Activated naive CD4-positive, alpha-beta T cell treated with anti-CD3 and anti-CD28 coated beads for 36 hours (primary cell): ENCODE measurements at regions not wholly inside any gene's neighbourhood (a gene's known extent, or its start where the extent isn't known, plus 50 kb on each side); places are given as distances from the start of the nearest gene placed in this dataset.

ENCODE experiments used
- CTCF ChIA-PET: fragments of 350-600 bp; sonication (Branson Sonifier 250); formaldehyde crosslinking; loops from one replicate; lab custom pipeline; 2021; ENCODE audit warnings: antibody characterized with exemption; lab: Charles Lee
- DNase-seq: peaks from one replicate; pipeline ENCODE4 v3.0.0-alpha.2; 2020
- H3K27ac Mint-ChIP-seq: one replicate; pipeline ENCODE4 v1.8.0; 2021; ENCODE audit warnings: mild to moderate bottlenecking, mixed read lengths
- H3K27me3 Mint-ChIP-seq: one replicate; pipeline ENCODE4 v1.8.0; 2021; ENCODE audit warnings: low read depth, mixed read lengths
- H3K36me3 Mint-ChIP-seq: one replicate; pipeline ENCODE4 v1.8.0; 2021; ENCODE audit warnings: low read depth, mixed read lengths
- H3K4me1 Mint-ChIP-seq: one replicate; pipeline ENCODE4 v1.8.0; 2021; ENCODE audit warnings: low read depth, mixed read lengths
- H3K4me3 Mint-ChIP-seq: one replicate; pipeline ENCODE4 v1.8.0; 2021; ENCODE audit warnings: mild to moderate bottlenecking, moderate library complexity, mixed read lengths
- H3K9me3 Mint-ChIP-seq: one replicate; pipeline ENCODE4 v1.8.0; 2021; ENCODE audit warnings: mixed read lengths
- intact Hi-C: fragments of 100-400 bp; cut with micrococcal nuclease; formaldehyde crosslinking; loops from one replicate; pipeline ENCODE4 v1.15.1; 2023

- Mint-ChIP-seq H3K27me3 (no peaks in the 10 kb centered on the region), H3K36me3 (no peaks in the 10 kb centered on the region), H3K4me3 (no peak overlapping the region), H3K27ac (no peak overlapping the region), H3K9me3 (no peaks in the 10 kb centered on the region), H3K4me1 (no peaks in the 10 kb centered on the region)
- DNase-seq, result no peak
- intact Hi-C loops, result no loop called here
- CTCF ChIA-PET, result no interaction called here
Measured at GRCh38 chr12:103105971-103106597, 148.6 kb downstream of the ASCL1 start.

- intact Hi-C loops, result no loop called here
- Mint-ChIP-seq H3K36me3 (no peaks in the 10 kb centered on the region), H3K4me1 (no peaks in the 10 kb centered on the region), H3K27me3 (no peaks in the 10 kb centered on the region), H3K4me3 (no peak overlapping the region), H3K27ac (no peak overlapping the region), H3K9me3 (no peaks in the 10 kb centered on the region)
- CTCF ChIA-PET, result no interaction called here
- no peak for DNase-seq
Measured at GRCh38 chr12:103109861-103110260, 152.4 kb downstream of the ASCL1 start.

DNA sequence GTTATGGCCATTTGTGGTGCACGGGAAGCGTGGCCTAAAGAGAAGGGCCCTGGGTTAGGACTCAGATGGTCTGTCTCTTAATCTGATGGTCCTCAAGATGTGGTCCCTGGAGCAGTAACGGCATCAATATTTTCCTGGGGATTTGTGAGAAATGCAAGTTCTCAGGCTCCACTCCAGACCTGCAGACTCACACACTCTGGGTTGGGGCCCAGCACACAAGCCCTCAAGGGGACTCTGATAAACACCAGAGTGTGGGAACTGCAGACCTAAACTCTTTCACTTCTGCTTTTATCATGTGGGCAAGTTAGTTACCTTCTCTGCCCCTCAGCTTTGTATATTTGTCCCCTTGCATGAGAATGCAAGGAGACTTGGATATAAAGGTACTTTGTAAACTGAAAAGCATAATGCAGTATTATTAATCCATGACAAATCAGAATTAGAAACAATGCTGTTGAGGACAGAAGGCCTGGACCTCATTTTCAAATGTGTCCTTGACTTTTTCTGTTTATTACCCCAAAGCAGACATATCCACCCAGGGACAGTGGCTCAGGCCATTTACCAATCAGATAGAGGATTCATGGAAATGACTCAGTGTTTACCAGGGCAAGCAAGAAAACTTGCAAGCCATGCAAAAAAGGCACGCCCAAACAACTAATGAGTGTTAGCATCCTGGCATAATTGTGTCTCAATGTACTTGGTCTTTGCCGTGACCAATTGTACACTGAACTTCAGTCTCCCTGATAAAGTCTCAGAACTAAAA, 157.0 kb downstream of the ASCL1 start:
- H3K27me3 Mint-ChIP-seq, result peaks cover 1% of the 10 kb centered on the region
- H3K36me3 Mint-ChIP-seq, result no peaks in the 10 kb centered on the region
- CTCF ChIA-PET, result no interaction called here
- no peak for DNase-seq
- intact Hi-C loops, result no loop called here
- no peaks in the 10 kb centered on the region for H3K9me3 Mint-ChIP-seq
- H3K4me3 Mint-ChIP-seq, result no peak overlapping the region
- no peak overlapping the region for H3K27ac Mint-ChIP-seq
- H3K4me1 Mint-ChIP-seq, result no peaks in the 10 kb centered on the region

DNA sequence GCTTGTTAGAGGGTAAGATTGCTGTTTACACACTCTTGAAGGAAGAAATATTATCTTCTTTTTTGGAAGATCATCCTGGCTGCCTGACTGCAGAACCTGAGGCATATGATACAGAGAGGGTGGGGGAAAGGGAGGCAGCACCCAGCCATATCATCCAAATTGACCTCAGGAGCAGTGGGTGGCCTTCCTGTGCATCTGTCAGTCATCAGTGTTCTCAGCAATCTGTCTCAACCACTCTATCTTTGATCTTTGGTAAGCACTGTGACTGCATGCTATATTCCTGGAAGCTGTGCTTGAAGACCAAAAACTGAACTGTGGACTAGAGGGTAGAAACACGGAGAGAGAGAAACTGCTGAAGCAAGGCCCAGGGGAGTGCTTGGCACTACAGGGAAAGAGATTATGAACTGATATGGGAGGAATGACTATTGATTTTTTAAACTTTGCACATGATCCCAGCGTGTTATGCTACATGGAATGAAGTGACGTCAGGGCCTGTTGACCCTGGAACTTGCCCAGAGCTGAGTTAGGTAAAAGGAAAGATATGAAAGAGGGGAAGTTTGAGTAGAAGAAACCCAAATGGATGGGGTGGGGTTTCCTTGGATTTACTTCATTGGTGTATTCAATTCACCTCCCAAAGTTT, 171.5 kb downstream of the ASCL1 start:
- Mint-ChIP-seq H3K4me3 (no peak overlapping the region), H3K27me3 (no peaks in the 10 kb centered on the region), H3K4me1 (no peaks in the 10 kb centered on the region), H3K27ac (no peak overlapping the region), H3K36me3 (no peaks in the 10 kb centered on the region), H3K9me3 (peaks cover 6% of the 10 kb centered on the region)
- CTCF ChIA-PET, result no interaction called here
- intact Hi-C loops, result no loop called here
- DNase-seq, result no peak

GRCh38 chr12:103130564-103130963, 173.1 kb downstream of the ASCL1 start:
- no peak for DNase-seq
- Mint-ChIP-seq H3K9me3 (peaks cover 11% of the 10 kb centered on the region), H3K27ac (no peak overlapping the region), H3K4me3 (no peak overlapping the region), H3K4me1 (no peaks in the 10 kb centered on the region), H3K27me3 (no peaks in the 10 kb centered on the region), H3K36me3 (peaks cover 1% of the 10 kb centered on the region)
- CTCF ChIA-PET, result no interaction called here
- intact Hi-C loops, result no loop called here

DNA sequence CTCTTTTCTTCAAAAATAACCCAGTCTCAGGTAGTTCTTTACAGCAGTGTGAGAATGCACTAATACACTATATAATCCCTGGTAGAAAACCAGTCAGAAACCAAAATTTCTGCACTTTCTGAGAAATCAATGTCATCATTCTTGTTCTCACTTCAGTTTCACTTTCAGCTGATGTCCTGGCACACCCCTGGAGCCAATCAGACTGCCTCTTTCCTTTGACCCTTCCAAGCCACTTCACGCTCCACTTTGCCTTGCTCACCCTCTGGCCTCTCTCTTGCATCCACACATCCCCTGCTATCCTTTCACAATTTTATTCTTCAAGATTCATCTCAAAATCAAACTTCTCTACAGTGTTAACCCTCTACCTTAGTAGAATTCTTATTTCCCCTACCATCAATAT, 181.1 kb downstream of the ASCL1 start:
- CTCF ChIA-PET, result no interaction called here
- Mint-ChIP-seq H3K4me3 (no peak overlapping the region), H3K36me3 (peaks cover 1% of the 10 kb centered on the region), H3K4me1 (no peaks in the 10 kb centered on the region), H3K27ac (no peak overlapping the region), H3K27me3 (no peaks in the 10 kb centered on the region), H3K9me3 (peaks cover 8% of the 10 kb centered on the region)
- intact Hi-C loops, result no loop called here
- no peak for DNase-seq

DNA sequence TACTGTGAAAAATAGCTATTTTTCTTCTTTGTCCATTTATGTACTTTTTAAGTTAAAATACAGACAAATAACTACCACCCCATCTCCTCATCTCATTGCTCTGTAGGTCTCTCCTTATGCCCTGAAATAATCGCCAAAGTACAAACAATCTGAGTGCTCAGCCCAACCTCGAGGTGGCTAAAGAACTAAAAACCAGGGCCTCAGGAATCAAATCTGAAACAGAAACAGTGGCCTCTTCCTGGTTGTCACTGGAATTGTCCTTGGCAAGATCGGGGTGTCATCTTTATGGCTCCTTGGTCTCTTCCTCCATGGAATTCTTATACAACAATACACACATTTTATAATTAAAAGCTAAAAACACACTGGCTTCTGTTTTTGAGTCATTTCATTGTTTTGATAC, 182.4 kb downstream of the ASCL1 start:
- peaks cover 1% of the 10 kb centered on the region for H3K9me3 Mint-ChIP-seq
- intact Hi-C loops, result no loop called here
- DNase-seq, result no peak
- no peaks in the 10 kb centered on the region for H3K27me3 Mint-ChIP-seq
- H3K36me3 Mint-ChIP-seq, result no peaks in the 10 kb centered on the region
- CTCF ChIA-PET, result no interaction called here
- H3K27ac Mint-ChIP-seq, result no peak overlapping the region
- H3K4me3 Mint-ChIP-seq, result no peak overlapping the region
- no peaks in the 10 kb centered on the region for H3K4me1 Mint-ChIP-seq

GRCh38 chr12:103140286-103140685, 182.8 kb downstream of the ASCL1 start:
- H3K27ac Mint-ChIP-seq, result no peak overlapping the region
- CTCF ChIA-PET, result no interaction called here

GRCh38 chr12:103144278-103144677, 186.8 kb downstream of the ASCL1 start:
- no peak for DNase-seq
- H3K36me3 Mint-ChIP-seq, result no peaks in the 10 kb centered on the region
- CTCF ChIA-PET, result no interaction called here
- no peak overlapping the region for H3K4me3 Mint-ChIP-seq
- H3K27ac Mint-ChIP-seq, result no peak overlapping the region
- intact Hi-C loops, result no loop called here
- H3K9me3 Mint-ChIP-seq, result no peaks in the 10 kb centered on the region
- H3K27me3 Mint-ChIP-seq, result no peaks in the 10 kb centered on the region
- H3K4me1 Mint-ChIP-seq, result no peaks in the 10 kb centered on the region

More at GRCh38 chr12:103140286-103140685, 182.8 kb downstream of the ASCL1 start:
- Mint-ChIP-seq H3K4me1 (no peaks in the 10 kb centered on the region), H3K4me3 (no peak overlapping the region), H3K9me3 (no peaks in the 10 kb centered on the region), H3K36me3 (no peaks in the 10 kb centered on the region), H3K27me3 (no peaks in the 10 kb centered on the region)
- intact Hi-C loops, result no loop called here
- no peak for DNase-seq

DNA sequence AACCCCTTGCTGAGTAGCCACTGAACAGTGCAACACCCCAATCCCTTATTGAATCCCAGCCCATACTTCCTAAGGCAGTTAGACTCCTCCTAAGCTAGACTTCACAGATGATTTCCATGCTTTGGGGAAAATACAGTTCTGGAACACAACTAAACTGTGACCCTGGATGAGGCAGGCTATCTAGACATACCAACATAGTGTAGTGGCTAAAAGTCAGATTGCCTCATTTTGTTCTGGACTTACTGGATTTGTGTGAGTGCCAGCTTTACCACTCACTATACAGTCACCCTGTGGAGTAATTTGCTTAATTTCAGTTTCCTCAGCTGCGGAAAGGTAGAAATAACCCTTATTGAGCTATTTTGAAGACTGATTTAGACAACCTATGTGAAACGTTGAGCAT, 203.1 kb downstream of the ASCL1 start:
- H3K27me3 Mint-ChIP-seq, result no peaks in the 10 kb centered on the region
- CTCF ChIA-PET, result no interaction called here

GRCh38 chr12:103161582-103162362, 204.3 kb downstream of the ASCL1 start:
- H3K36me3 Mint-ChIP-seq, result no peaks in the 10 kb centered on the region
- intact Hi-C loops, result no loop called here
- no peaks in the 10 kb centered on the region for H3K27me3 Mint-ChIP-seq
- peaks cover 4% of the 10 kb centered on the region for H3K9me3 Mint-ChIP-seq
- no peak overlapping the region for H3K4me3 Mint-ChIP-seq
- CTCF ChIA-PET, result no interaction called here
- no peaks in the 10 kb centered on the region for H3K4me1 Mint-ChIP-seq
- no peak overlapping the region for H3K27ac Mint-ChIP-seq
- DNase-seq, result no peak

More for the DNA sequence above, 203.1 kb downstream of the ASCL1 start:
- Mint-ChIP-seq H3K27ac (no peak overlapping the region), H3K36me3 (no peaks in the 10 kb centered on the region), H3K9me3 (peaks cover 8% of the 10 kb centered on the region), H3K4me1 (no peaks in the 10 kb centered on the region), H3K4me3 (no peak overlapping the region)
- intact Hi-C loops, result no loop called here
- no peak for DNase-seq

DNA sequence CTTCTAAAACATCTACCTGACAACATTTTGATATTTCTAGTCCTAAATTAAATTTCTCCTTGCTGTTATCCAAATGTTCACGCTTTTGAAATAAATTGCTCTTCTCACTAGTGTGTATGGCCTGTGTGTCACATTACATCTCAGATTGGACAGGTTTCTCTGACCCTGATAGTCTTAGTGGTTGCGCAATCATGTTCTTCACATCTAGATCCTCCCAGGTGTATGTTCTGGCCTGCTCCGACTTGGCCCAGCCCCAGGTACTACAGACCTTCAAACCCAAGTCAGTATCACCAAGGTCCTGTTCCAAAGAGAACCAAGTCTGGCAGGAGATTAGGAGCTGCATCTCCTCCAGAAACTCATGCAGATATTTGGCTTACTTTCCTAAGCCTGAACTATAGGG, 209.5 kb downstream of the ASCL1 start:
- Mint-ChIP-seq H3K36me3 (no peaks in the 10 kb centered on the region), H3K9me3 (peaks cover 2% of the 10 kb centered on the region), H3K4me1 (no peaks in the 10 kb centered on the region), H3K4me3 (no peak overlapping the region), H3K27me3 (no peaks in the 10 kb centered on the region), H3K27ac (no peak overlapping the region)
- DNase-seq, result no peak
- intact Hi-C loops, result no loop called here
- CTCF ChIA-PET, result no interaction called here
